ENCODE measurements at regions not wholly inside any gene's neighbourhood (a gene's known extent, or its start where the extent isn't known, plus 50 kb on each side); places are given as distances from the start of the nearest gene placed in this dataset.

DNA sequence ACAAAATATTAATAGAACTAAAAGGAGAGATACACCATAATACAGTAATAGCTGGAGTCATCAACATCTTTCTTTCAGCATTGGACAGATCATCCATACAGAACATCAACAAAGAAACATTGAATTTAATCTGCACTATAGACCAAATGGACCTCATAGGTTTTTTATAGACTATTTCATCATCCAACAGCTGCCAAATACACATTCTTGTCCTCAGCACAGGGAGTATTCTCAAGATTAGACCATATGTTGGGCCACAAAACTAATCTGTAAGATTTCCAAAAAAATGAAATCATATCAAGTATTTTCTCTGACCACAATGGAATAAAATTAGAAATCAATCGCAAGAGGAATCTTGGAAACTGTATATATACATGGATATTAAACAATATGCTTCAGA lies 86.9 kb downstream of the FSCB start (continued):
- no peak for TF ChIP-seq ZNF266 (tag by site-specific recombination; IDR thresholded peaks at IDR 0.05; ENCODE audit: low read depth)
- no peak for TF ChIP-seq ZBTB21 (tag by site-specific recombination; IDR thresholded peaks at IDR 0.05)

DNA sequence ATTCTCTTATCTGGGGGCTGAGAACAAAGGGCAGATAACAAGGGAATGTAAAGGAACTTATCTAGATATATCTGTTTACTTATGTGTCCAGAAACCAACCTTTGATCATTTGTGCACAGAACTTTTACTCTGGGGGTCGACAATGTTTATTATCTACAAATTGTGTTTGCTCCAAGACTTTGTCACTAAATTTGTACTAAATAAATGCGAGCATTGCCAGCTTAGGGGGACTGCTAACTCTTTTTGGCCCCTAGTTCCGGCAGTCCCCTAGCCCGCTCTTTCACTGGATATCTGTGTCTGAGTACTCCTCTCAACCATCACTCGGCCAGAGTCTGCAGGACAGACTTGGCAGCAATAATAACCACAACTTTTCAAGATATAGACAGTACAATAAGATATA lies 88.2 kb downstream of the FSCB start:
- no peak overlapping the region for H3K27ac ChIP-seq (ENCODE audit: extremely low read depth, low read depth, low read length)
- TF ChIP-seq ZNF701 (tag by site-specific recombination; IDR thresholded peaks at IDR 0.05) (no peak), YY2 (tag by site-specific recombination; IDR thresholded peaks at IDR 0.05) (no peak), ZNF707 (tag by site-specific recombination; IDR thresholded peaks at IDR 0.05) (no peak), SALL2 (tag by site-specific recombination; IDR thresholded peaks at IDR 0.05; ENCODE audit: borderline replicate concordance) (no peak)
- TF ChIP-seq, protein P1, sequence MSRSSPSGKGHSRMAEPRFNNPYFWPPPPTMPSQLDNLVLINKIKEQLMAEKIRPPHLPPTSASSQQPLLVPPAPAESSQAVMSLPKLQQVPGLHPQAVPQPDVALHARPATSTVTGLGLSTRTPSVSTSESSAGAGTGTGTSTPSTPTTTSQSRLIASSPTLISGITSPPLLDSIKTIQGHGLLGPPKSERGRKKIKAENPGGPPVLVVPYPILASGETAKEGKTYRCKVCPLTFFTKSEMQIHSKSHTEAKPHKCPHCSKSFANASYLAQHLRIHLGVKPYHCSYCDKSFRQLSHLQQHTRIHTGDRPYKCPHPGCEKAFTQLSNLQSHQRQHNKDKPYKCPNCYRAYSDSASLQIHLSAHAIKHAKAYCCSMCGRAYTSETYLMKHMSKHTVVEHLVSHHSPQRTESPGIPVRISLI (tag by site-specific recombination; IDR thresholded peaks at IDR 0.05): no peak
- TF ChIP-seq, protein P2, sequence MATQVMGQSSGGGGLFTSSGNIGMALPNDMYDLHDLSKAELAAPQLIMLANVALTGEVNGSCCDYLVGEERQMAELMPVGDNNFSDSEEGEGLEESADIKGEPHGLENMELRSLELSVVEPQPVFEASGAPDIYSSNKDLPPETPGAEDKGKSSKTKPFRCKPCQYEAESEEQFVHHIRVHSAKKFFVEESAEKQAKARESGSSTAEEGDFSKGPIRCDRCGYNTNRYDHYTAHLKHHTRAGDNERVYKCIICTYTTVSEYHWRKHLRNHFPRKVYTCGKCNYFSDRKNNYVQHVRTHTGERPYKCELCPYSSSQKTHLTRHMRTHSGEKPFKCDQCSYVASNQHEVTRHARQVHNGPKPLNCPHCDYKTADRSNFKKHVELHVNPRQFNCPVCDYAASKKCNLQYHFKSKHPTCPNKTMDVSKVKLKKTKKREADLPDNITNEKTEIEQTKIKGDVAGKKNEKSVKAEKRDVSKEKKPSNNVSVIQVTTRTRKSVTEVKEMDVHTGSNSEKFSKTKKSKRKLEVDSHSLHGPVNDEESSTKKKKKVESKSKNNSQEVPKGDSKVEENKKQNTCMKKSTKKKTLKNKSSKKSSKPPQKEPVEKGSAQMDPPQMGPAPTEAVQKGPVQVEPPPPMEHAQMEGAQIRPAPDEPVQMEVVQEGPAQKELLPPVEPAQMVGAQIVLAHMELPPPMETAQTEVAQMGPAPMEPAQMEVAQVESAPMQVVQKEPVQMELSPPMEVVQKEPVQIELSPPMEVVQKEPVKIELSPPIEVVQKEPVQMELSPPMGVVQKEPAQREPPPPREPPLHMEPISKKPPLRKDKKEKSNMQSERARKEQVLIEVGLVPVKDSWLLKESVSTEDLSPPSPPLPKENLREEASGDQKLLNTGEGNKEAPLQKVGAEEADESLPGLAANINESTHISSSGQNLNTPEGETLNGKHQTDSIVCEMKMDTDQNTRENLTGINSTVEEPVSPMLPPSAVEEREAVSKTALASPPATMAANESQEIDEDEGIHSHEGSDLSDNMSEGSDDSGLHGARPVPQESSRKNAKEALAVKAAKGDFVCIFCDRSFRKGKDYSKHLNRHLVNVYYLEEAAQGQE (tag by site-specific recombination; IDR thresholded peaks at IDR 0.05): no peak
- CTCF ChIA-PET: no interaction called here
- no peak overlapping the region for H3K4me3 ChIP-seq (ENCODE audit: low read depth, low read length)
- no peaks in the 10 kb centered on the region for H3K9me3 ChIP-seq (ENCODE audit: control insufficient read depth, insufficient read depth, low read depth, low read length)
- H3K4me1 ChIP-seq (ENCODE audit: control insufficient read depth, insufficient read depth, low read length): no peaks in the 10 kb centered on the region
- POLR2A ChIA-PET: no interaction called here
- H3K36me3 ChIP-seq (ENCODE audit: control insufficient read depth in 2 of 2, insufficient read depth in 1 of 2, low read length in 2 of 2): no peaks in the 10 kb centered on the region

DNA sequence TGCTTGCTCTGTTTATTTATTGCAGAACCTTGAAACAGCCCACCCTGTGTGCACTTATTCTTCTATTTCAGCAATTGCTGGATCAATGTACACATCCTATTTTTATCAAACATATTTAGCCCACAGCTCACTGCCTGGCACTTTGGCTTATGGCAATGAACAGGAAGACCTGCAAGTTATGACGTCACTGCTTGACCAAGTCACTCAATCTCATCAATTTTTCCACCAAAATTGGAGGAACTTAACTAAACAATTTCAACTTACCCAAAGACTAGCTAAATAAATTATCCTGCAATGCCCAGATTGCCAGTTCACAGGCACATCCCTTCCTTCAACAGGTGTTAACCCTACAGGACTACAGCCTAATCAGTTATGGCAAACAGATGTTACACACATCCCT lies 89.3 kb downstream of the FSCB start:
- TF ChIP-seq ZNF23 (tag by site-specific recombination; IDR thresholded peaks at IDR 0.05; ENCODE audit: borderline replicate concordance): no peak
- no peak for TF ChIP-seq ZNF157 (tag by site-specific recombination; IDR thresholded peaks at IDR 0.05)
- TF ChIP-seq, protein P3, sequence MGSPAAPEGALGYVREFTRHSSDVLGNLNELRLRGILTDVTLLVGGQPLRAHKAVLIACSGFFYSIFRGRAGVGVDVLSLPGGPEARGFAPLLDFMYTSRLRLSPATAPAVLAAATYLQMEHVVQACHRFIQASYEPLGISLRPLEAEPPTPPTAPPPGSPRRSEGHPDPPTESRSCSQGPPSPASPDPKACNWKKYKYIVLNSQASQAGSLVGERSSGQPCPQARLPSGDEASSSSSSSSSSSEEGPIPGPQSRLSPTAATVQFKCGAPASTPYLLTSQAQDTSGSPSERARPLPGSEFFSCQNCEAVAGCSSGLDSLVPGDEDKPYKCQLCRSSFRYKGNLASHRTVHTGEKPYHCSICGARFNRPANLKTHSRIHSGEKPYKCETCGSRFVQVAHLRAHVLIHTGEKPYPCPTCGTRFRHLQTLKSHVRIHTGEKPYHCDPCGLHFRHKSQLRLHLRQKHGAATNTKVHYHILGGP (tag by site-specific recombination; IDR thresholded peaks at IDR 0.05): no peak
- POLR2A ChIA-PET: no interaction called here
- H3K9me3 ChIP-seq (ENCODE audit: control insufficient read depth, insufficient read depth, low read depth, low read length): no peaks in the 10 kb centered on the region

DNA sequence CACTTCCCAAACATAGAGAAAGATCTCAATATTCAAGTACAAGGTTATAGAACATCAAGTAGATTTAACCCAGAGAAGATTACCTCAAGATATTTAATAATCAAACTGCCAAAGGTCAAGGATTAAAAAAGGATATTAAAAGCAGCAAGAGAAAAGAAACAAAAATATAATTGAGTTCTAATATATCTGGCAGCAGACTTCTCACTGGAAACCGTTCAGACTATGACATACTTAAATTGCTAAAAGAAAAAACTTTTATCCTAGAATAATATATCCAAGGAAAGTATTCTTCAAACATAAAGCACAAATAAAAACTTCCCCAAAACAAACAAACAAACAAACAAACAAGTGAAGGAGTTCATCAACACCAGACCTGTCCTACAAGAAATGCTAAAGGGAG lies 92.4 kb downstream of the FSCB start:
- Histone ChIP-seq H3K36me3 (ENCODE audit: control insufficient read depth in 2 of 2, insufficient read depth in 1 of 2, low read length in 2 of 2) (no peaks in the 10 kb centered on the region), H3K4me3 (ENCODE audit: low read depth, low read length) (no peak overlapping the region), H3K9me3 (ENCODE audit: control insufficient read depth, insufficient read depth, low read depth, low read length) (no peaks in the 10 kb centered on the region), H3K4me1 (ENCODE audit: control insufficient read depth, insufficient read depth, low read length) (no peaks in the 10 kb centered on the region), H3K27ac (ENCODE audit: extremely low read depth, low read depth, low read length) (no peak overlapping the region)
- CTCF ChIA-PET: no interaction called here
- POLR2A ChIA-PET: no interaction called here
- TF ChIP-seq, protein P4, sequence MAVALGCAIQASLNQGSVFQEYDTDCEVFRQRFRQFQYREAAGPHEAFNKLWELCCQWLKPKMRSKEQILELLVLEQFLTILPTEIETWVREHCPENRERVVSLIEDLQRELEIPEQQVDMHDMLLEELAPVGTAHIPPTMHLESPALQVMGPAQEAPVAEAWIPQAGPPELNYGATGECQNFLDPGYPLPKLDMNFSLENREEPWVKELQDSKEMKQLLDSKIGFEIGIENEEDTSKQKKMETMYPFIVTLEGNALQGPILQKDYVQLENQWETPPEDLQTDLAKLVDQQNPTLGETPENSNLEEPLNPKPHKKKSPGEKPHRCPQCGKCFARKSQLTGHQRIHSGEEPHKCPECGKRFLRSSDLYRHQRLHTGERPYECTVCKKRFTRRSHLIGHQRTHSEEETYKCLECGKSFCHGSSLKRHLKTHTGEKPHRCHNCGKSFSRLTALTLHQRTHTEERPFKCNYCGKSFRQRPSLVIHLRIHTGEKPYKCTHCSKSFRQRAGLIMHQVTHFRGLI (tag by site-specific recombination; IDR thresholded peaks at IDR 0.05): no peak
- TF ChIP-seq BCL11A (tag by site-specific recombination; IDR thresholded peaks at IDR 0.05; ENCODE audit: low read depth) (no peak), ZNF610 (tag by site-specific recombination; IDR thresholded peaks at IDR 0.05; ENCODE audit: borderline replicate concordance) (no peak), ZFHX2 (tag by site-specific recombination; conservative IDR thresholded peaks at IDR 0.05) (no peak), ZNF785 (tag by site-specific recombination; IDR thresholded peaks at IDR 0.05) (no peak), ZNF530 (tag by site-specific recombination; IDR thresholded peaks at IDR 0.05; ENCODE audit: low read depth) (no peak)
- TF ChIP-seq, protein P5, sequence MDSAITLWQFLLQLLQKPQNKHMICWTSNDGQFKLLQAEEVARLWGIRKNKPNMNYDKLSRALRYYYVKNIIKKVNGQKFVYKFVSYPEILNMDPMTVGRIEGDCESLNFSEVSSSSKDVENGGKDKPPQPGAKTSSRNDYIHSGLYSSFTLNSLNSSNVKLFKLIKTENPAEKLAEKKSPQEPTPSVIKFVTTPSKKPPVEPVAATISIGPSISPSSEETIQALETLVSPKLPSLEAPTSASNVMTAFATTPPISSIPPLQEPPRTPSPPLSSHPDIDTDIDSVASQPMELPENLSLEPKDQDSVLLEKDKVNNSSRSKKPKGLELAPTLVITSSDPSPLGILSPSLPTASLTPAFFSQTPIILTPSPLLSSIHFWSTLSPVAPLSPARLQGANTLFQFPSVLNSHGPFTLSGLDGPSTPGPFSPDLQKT (IDR thresholded peaks at IDR 0.05; ENCODE audit: borderline replicate concordance, low read depth, low read length): no peak
- TF ChIP-seq, protein P6, sequence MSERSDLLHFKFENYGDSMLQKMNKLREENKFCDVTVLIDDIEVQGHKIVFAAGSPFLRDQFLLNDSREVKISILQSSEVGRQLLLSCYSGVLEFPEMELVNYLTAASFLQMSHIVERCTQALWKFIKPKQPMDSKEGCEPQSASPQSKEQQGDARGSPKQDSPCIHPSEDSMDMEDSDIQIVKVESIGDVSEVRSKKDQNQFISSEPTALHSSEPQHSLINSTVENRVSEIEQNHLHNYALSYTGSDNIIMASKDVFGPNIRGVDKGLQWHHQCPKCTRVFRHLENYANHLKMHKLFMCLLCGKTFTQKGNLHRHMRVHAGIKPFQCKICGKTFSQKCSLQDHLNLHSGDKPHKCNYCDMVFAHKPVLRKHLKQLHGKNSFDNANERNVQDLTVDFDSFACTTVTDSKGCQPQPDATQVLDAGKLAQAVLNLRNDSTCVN (tag by site-specific recombination; optimal IDR thresholded peaks at IDR 0.05): no peak

More for the DNA sequence above, 89.3 kb downstream of the FSCB start:
- no peak overlapping the region for H3K4me3 ChIP-seq (ENCODE audit: low read depth, low read length)
- CTCF ChIA-PET: no interaction called here
- no peaks in the 10 kb centered on the region for H3K4me1 ChIP-seq (ENCODE audit: control insufficient read depth, insufficient read depth, low read length)
- no peak overlapping the region for H3K27ac ChIP-seq (ENCODE audit: extremely low read depth, low read depth, low read length)
- H3K36me3 ChIP-seq (ENCODE audit: control insufficient read depth in 2 of 2, insufficient read depth in 1 of 2, low read length in 2 of 2): no peaks in the 10 kb centered on the region

Measured in HEK293 (cell line).